T-helper 2 cell (primary cell): ENCODE measurements at regions not wholly inside any gene's neighbourhood (a gene's known extent, or its start where the extent isn't known, plus 50 kb on each side); places are given as distances from the start of the nearest gene placed in this dataset.

Source experiments
- DNase-seq, 5 experiments: peaks; one replicate each; pipeline versions ENCODE4 v3.0.0 to v3.0.0-alpha.2; 2012 to 2022

GRCh38 chr6:29884261-29884660 lies 56.6 kb downstream of the HLA-G start:
- DNase-seq = no peak

GRCh38 chr6:29886701-29887100 lies 55.6 kb upstream of the HLA-A start:
- DNase-seq = no peak

- peak in 4 of 5 experiments; percentile 30 to 65 (median 45) for DNase-seq
Measured at GRCh38 chr6:29887330-29887818, 55.0 kb upstream of the HLA-A start.

DNA sequence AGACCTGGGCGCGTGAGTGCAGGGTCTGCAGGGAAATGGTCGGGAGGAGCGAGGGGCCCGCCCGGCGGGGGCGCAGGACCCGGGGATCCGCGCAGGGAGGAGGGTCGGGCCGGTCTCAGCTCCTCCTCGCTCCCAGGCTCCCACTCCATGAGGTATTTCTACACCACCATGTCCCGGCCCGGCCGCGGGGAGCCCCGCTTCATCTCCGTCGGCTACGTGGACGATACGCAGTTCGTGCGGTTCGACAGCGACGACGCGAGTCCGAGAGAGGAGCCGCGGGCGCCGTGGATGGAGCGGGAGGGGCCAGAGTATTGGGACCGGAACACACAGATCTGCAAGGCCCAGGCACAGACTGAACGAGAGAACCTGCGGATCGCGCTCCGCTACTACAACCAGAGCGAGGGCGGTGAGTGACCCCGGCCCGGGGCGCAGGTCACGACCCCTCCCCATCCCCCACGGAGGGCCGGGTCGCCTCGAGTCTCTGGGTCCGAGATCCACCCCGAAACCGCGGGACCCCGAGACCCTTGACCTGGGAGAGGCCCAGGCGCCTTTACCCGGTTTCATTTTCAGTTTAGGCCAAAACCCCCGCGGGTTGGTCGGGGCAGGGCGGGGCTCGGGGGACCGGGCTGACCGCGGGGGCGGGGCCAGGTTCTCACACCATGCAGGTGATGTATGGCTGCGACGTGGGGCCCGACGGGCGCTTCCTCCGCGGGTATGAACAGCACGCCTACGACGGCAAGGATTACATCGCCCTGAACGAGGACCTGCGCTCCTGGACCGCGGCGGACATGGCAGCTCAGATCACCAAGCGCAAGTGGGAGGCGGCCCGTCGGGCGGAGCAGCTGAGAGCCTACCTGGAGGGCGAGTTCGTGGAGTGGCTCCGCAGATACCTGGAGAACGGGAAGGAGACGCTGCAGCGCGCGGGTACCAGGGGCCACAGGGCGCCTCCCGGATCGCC lies 54.2 kb upstream of the HLA-A start:
- peak; percentile 70 to 89 (median 86) for DNase-seq
